NCI-H345 (cell line): ENCODE measurements at regions not wholly inside any gene's neighbourhood (a gene's known extent, or its start where the extent isn't known, plus 50 kb on each side); places are given as distances from the start of the nearest gene placed in this dataset.

Experiments
- DNase-seq: peaks from one replicate; lab custom pipeline; 2025; lab: John Stamatoyannopoulos, UW

DNA sequence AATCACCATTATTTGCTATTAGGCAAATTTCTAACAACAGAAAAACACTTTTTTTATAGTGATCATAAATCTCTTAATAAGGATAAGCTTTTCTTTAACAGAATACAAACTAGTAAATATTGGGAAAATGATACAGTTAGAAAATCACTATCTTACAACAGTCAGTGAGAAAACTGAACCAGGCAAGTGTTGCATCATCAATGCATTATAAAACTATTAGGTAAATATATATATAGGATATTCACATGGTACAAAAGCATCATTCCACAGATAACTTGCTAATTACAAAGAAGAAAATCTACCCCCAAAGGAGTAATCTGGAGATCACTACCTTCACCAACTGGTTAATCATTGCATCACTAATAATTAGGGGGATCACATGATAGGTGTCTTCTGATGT is 652.1 kb downstream of the HACE1 start:
- DNase-seq = no peak

DNA sequence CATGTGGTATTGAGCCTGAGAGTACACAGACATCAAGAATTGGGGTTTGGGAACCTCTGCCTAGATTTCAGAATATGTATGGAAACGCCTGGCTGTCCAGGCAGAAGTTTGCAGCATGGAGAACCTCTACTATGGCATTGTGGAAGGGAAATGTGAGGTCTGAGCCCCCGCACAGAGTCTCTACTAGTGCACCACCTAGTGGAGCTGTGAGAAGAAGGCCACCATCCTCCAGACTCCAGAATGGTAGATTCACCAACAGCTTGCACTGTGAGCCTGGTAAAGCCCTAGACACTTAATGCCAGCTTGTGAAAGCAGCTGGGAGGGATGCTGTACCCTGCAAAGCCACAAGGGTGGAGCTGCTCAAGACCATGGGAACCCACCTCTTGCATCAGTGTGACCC is 658.2 kb downstream of the HACE1 start:
- no peak for DNase-seq

DNA sequence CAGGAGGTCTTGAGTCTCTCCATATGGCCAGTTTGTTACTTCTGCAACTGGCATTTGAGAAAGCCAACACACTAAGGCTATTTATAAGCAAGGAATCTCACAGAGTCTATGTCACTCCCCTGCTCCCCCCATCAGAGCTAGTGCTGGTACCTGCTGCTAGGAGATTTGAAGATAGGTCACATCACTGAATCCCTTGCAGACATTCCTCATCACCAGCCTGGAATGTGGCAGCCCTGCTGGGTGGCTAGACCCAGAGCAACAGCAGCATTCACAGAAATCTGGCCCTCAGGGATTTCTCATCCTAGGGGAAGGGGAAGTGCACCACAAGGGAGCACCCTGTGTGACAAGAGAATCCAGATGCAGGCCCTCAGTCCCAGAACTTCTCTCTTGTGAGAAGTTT is 672.1 kb downstream of the HACE1 start:
- no peak for DNase-seq

DNA sequence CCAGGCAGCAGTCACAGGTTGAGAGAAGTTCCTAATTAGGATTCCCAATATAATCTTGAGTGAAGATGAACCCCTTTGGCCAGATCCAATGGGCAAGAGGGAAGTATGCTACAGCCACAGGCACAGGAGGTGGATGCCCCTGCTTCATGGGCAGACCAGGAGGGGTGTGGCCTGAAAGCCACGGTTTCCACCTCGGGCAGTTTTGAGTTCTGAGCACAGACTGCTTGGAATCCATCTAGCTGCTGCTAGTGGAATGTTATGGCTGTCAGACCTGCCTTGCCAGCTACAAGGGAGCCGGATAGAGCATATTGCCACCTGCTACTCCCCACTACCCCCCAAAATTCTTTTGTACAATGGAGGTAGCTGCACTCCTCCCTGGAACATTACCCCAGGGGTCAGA is 672.9 kb downstream of the HACE1 start:
- DNase-seq = no peak

DNA sequence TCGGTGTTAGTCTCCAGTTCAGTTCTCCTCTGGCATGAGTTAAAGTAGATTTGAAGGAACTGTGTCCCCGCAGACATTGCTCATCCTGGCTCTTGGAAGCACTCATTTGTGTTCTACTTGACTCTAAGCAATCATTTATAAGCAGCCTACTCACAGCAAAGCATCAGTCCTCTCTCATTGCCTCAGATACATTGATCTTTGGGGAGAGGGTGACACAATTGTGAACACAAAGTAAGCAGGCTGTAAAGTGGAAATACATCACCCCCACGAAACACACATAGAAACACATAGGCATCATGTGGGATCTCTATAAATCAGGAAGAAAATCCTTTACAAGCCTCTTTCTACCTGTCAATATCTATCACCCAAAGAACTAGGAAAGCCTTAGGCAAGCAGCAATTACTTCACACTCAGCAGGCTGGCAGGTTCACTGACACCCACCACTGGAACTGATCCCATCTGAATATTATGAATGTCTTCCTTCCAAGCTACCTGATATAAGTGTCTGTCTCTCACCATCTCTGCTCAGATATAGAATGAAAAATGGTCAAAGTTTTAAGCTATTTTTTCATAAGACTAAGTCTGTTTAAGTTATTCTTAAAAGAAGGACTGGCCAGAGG is 675.8 kb downstream of the HACE1 start:
- DNase-seq = no peak

DNA sequence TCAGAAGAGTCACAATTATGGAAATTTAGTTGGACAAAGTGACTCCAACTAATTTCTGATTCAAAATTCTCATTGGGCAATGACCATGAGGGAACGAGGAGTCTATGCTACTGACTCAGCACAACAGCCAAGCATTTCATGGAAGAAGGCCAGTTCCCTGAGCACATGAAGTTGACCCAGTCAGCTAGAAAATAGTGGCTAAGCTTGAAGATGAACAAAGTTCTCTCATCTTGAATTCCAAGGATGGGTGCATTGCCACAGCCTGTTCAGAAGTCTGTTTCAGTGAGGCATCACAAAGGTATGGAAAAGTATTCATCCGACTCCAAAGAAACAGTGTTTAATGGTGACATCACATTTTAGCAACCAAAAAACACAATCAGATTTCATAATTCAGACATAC is 676.9 kb downstream of the HACE1 start:
- no peak for DNase-seq

DNA sequence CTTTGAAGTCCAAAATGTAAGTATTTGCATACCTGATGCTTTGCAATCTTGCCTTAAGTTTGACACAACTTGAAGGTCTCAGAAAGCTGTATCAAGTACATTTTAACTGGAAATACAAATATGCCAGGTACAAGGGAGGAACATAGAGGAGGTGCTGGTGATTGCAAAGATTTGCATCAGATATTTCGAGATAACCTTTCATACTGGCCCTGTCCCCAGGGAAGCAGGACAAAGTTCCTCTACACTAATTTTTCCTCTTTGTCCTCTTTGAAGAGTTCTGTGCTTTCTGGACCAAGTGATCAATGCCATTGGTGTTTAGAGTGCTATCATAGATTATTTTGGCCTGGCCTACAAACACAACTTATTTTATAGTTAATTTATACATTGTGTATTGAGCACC is 686.1 kb downstream of the HACE1 start:
- DNase-seq = no peak

DNA sequence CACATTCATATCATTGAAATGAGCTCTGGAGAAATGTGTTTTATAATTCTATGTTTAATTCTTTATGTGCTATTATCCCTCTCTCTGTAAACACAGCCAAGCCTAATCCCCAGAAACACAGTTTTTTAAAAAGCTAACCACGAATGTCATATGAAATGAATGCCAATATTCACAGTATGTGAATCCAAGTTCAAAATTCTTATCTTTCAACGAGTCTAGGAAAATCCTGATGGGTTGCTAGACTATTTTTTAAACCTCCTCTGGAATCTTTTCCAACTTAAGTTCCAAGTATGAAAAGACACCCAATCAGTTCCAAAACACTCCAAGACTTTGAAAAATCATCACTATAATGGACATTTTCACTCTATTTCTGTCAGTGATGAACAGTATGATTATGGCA is 689.3 kb downstream of the HACE1 start:
- no peak for DNase-seq

DNA sequence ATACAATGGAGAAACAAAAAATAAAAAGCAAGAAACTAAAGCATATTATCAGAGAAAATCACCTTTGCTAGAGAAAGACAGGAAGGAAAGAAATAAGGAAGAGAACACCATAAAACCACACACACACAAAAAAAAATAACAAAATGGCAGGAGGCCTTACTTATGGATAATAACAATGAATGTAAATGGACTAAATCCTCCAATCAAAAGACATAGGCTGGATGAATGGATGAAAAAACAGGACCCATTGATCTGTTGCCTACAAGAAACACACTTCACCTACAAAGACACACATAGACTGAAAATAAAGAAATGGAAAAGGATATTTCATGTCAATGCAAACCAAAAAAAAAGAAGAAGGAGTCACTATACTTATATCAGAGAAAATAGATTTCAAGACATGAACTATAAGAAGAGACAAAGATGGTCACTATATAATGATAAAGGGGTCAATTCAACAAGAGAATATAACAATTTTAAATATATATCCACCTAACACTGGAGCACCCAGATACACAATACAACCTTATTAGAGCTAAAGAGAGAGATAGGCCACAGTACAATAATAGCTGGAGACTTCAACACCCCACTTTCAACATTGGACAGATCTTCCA is 693.6 kb downstream of the HACE1 start:
- DNase-seq = no peak

DNA sequence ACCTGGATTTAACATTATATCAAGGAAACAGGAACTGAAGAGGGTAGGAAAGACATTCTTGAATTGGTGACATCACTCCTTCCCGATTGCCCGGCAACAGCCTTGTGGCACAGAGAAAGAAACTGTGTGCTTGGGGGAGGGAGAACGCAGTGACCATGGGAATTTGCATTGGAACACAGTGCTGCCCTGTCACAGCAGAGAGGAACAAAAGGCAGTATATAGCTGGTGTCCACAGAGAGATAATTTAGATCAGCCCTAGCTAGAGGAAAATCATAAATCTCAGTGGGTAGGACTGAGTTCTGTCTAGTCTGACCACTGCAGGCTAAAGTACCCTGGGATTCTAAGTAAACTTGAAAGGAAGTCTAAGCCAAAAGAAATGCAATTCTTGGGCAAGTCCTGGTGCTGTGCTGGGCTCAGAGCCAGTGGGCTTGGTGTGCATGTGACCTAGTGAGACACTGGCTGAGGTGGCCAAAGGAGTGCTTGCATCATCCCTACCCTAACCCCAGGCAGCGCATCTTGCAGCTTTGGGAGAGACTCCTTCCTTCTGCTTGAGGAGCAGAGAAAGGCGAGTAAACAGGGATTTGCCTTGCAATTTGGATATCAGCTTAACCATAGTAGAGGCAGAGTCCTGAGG is 697.6 kb downstream of the HACE1 start:
- no peak for DNase-seq

DNA sequence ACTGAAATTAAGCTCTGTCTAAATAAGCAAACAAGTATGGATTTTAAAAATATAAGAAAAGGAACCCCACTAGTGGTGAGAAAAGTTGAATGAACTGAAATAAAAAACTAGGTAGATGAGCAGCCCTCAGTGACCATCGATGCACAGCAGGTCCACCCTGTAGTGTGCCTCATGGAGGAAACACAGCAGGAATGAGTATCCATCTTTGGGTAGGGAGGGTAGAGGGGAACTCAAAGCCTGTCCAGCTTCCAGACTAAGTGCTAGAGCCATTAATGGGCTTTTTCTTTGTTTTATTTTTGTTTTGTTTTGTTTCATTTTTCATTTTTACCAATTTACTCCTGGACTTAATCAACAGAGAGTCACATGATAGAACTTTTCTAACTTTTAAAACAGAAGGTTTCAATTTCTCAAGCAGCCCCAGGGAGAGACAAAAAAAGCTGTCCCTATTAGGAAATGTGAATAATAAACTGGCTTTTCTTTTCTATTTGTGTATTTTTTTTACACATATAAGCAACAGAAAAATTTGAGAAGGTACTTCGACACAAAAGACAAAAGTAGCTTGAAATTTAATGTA is 700.6 kb downstream of the HACE1 start:
- DNase-seq = no peak

DNA sequence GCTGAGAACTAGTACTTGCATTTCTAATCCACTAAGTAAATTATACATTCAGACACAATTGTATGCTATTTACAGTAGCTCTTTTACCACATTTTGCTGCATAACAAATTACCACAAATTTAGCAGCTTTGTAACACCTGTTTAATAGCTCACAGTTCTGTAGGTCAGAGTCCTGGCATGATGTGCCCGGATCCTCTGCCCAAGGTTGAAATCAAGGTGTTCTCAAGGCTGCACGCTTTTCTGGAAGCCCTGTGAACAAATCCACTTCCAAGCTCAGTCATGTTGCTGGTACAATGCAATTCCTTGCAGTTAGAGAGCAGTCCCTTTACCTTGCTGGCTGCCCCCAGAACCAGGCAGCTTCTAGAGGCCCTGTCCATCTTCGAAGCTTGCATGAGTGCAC is 716.0 kb downstream of the HACE1 start:
- DNase-seq = no peak

DNA sequence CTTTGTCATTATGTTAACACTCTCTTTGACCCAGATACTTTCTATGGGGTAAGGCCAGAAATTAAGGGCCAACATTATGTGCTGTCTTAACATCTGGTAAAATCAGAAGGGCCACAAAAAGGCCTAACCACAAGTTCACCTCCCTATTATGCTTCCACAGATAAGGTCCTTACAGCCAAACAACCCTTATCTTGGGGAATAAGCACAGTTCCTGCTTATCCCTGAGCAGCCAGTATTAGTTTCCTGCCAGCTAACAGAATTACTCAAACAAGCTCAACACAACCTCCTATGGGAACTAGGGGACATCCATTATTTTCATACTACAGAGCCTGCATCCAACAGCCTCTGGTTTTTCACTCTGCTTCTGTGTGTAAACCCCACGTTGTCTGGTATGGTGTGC is 724.8 kb downstream of the HACE1 start:
- no peak for DNase-seq

DNA sequence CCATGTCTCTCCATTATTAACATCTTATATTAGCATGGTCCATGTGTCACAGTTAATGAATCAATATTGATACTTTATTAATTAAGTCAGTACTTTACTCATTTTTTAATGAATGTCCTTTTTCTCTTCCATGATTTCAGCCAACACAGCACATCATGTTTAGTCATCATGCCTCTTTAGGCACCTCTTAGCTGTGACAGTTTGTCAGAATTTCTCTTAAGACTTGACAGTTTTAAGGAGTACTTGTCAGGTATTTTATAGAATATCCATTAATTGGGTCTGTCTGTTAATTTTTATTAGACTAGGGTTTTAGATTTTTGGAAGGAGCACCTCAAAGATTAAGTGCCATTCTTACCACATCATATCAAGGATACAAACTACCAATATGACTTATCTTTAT is 729.4 kb downstream of the HACE1 start:
- no peak for DNase-seq

DNA sequence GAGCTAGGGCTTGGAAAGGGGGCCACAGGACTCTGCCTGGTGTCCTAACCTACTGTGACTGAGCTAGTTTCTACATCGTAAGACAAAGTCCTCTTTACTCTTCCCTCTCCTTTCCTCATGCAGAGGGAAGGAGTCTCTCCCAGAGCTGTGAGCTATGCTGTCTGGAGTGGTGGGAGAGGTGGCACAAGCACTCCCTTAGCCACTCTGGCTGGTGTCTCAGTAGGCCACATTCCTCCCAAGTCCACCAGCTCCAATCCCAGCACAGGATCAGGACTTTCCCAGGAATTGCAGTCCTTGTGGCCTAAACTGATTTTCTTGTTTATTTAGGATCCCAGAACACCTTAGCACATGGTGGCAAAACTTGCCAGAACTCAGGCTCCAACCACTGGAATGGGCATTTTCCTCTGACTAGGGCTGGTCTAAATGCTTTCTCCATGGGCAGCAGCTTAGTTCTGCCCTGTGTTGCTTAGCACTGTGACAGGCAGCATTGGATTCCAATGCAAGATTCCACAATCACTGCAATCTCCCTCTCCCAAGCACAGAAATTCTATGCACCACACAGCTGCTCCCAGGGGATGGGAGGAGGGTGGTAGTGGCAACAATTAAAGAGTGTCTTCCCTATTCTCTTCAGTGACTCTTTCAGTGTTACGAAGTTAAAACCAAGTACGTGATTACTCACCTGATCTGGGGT is 733.3 kb downstream of the HACE1 start:
- no peak for DNase-seq

DNA sequence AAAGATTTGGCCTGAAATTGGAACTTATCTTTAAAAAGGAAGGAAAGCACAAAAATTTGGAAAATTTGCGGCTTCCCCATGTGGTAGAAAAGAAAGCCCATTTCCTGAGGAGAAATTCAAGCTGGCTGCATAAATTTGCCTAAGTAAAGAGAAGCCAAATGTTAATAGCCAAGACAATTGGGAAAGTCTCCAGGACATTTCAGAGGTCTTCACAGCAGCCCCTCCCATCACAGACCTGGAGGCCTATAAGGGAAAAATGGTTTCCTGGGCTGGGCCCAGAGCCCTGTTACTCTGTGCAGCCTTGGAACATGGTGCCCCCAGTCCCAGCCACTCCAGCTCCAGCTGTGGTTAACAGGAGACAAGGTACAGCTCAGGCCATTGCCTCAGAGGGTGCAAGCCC is 736.5 kb downstream of the HACE1 start:
- no peak for DNase-seq

DNA sequence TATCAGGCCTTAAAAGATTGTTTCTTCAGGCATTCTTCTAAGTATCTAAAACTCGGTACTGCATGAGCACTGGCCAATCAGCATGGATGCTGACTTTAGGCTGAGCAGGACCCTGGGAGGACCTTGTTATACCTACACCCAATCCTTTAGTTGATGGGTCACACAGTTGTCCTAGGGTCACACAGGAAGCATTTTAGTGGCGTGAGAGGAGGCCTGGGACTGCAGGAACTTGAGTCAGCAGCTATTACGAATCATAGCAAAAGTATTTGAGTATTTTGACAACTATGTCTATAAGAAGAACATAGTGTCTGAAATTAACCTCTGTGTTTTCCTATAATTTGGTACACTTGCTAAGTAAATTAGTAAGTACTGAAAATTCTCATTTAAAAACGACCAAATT is 741.4 kb downstream of the HACE1 start:
- no peak for DNase-seq

DNA sequence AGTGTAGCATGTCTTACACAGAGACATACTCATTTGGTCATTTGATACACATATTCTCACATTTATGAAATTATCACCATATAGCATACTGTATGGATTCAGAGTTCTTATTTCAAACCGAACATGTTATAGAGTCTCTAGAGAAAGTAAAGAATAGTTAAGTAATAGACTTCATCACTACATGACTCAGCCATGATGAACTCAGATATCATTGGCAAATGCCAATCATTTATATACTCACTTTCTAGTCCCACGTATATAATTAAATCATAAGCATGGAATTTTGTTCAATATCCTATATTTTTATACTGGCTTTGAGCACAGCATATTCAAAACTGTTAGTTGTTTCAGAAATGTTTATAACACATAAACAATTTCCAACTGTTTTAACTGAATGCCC is 749.9 kb downstream of the HACE1 start:
- DNase-seq = no peak

DNA sequence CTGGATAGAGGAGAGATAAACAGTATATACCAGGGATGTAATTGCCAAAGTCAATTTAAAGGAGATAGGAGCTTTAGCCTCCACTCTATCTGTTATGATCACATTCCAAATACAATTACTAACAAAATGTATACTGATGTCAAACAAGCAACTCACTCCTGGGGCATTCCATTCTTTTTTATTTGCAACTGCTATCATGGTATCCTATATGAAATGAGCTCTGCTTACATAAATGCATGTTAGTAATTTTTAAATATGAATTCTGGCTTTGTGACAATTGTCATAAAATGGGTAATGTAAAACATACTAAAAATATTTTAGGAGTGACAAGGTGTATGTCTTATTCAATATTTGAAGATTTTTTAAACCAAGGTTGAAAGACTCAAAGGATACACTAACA is 751.1 kb downstream of the HACE1 start:
- DNase-seq = no peak

DNA sequence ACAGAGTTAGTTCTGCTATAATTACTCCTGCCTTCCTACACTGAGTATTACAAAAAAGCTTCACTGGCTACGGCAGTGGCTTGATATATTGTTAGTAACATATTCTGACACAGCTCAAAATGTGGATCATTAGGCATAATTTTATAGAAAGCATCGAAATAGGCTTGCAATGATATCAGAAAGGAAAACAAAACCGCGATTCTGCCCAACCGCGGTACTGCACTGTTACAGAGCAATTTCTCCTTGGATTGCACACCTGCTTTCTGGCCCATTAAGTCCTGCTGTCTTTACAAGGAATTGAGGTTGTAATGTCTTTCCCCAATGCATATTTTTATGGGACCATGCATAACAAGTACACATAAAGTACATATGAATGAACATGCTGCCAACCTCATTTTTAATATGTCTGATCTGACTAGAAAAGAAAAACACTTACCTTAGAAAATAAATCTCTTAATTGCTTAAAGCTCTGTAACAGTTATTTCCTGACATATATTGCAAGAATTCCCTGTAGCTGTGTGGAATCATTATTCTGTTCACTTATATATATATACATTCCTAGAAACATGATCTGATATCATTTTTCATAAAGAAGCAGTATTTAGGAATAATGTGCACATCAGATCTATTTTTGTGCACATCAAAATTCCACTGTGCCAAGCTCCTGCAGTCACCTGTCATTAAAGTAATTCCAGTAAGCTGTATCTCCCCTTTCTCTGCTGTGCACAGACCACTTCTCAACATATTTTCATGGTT is 763.9 kb downstream of the HACE1 start:
- DNase-seq = no peak

DNA sequence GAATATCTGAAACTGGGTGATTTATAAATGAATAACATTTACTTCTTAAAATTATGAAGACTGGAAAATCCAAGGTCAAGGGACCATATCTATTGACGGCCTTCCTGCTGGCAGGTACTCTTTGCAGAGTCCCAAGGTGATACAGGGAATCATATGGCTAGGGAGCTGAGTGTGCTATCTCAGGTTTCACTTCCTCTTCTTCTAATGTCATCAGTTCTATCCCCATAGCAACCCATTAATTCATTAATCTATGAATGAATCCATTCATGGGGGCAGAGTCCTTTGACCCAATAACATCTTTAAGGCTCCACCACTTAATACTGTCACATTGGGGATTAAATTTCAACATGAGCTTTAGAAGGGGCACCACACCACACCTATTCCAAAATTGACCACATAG is 772.0 kb downstream of the HACE1 start:
- no peak for DNase-seq

DNA sequence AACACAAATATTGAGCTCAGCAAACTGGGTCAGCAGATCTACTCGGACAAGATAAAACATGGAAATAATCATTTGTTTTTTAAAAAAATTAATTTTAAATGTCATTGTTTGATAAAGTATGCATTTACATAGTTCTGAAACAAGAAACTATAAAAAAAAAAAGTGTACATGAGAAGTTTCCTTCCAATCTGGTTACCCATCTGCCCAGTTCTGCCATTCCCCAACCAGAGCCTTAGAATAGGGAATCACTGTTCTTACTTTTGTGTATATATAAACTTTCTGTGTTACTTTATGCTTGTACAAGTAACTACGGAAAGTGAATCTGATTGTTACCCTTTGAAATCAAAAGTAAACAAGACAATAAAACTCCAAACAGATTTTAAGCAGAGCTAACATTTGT is 791.4 kb downstream of the HACE1 start:
- DNase-seq = no peak
